GM23338 (cell line): ENCODE measurements at regions not wholly inside any gene's neighbourhood (a gene's known extent, or its start where the extent isn't known, plus 50 kb on each side); places are given as distances from the start of the nearest gene placed in this dataset.

ENCODE experiments used
- ATAC-seq: fragments of 200-7000 bp; cut with Tn5 transposase; 3 replicates; pipeline ENCODE4 v1.9.1; 2020
- DNase-seq: peaks from one replicate; pipeline ENCODE4 v3.0.0-alpha.2; 2015; ENCODE audit warnings: low spot score
- H2AFZ ChIP-seq: fragments of 200-600 bp; sonication (generic); 2 replicates; pipeline ENCODE4 v1.8.0; 2016; ENCODE audit warnings: antibody characterized with exemption, mild to moderate bottlenecking, moderate library complexity
- H3F3A ChIP-seq: fragments of 200-600 bp; sonication (generic); replicated peaks from 2 replicates; pipeline ENCODE4 v1.8.0; 2017; ENCODE audit warnings: antibody characterized with exemption, mixed run types, low read depth
- H3K27ac ChIP-seq: fragments of 200-600 bp; sonication (generic); 2 replicates; pipeline ENCODE4 v1.6.1; 2016; ENCODE audit warnings: low read depth
- H3K27me3 ChIP-seq: fragments of 200-600 bp; sonication (generic); 2 replicates; pipeline ENCODE4 v1.8.0; 2016; ENCODE audit warnings: mild to moderate bottlenecking, mixed run types, moderate library complexity; ENCODE audit not compliant: insufficient read depth
- H3K36me3 ChIP-seq: fragments of 200-600 bp; sonication (generic); 2 replicates; pipeline ENCODE4 v1.8.0; 2016; ENCODE audit warnings: mild to moderate bottlenecking; ENCODE audit not compliant: insufficient read depth
- H3K4me1 ChIP-seq: fragments of 200-600 bp; sonication (generic); 2 replicates; pipeline ENCODE4 v1.8.0; 2016; ENCODE audit warnings: mild to moderate bottlenecking, moderate library complexity; ENCODE audit not compliant: insufficient read depth
- H3K4me2 ChIP-seq: fragments of 200-600 bp; sonication (generic); 2 replicates; pipeline ENCODE4 v1.7.1; 2017; ENCODE audit warnings: mixed run types
- H3K4me3 ChIP-seq: fragments of 200-600 bp; sonication (generic); 2 replicates; pipeline ENCODE4 v1.6.1; 2016; ENCODE audit warnings: mixed run types
- H3K79me2 ChIP-seq: fragments of 200-600 bp; sonication (generic); replicated peaks from 2 replicates; pipeline ENCODE4 v1.8.0; 2017; ENCODE audit warnings: mild to moderate bottlenecking; ENCODE audit not compliant: insufficient read depth
- H3K9me2 ChIP-seq: fragments of 200-600 bp; sonication (generic); 2 replicates; pipeline ENCODE4 v1.8.0; 2017; ENCODE audit not compliant: insufficient read depth
- H4K20me1 ChIP-seq: fragments of 200-600 bp; sonication (generic); replicated peaks from 2 replicates; pipeline ENCODE4 v1.8.0; 2017; ENCODE audit warnings: mild to moderate bottlenecking; ENCODE audit not compliant: insufficient read depth
- H3K27ac Mint-ChIP-seq: 2 replicates; pipeline ENCODE4 v1.8.0; 2020; ENCODE audit warnings: inconsistent platforms, mild to moderate bottlenecking, moderate library complexity, mixed read lengths
- H3K27me3 Mint-ChIP-seq: 3 replicates; pipeline ENCODE4 v1.8.0; 2022; ENCODE audit warnings: low read depth, mild to moderate bottlenecking, moderate library complexity, mixed read lengths, inconsistent platforms; ENCODE audit not compliant: insufficient read depth, poor library complexity
- H3K36me3 Mint-ChIP-seq: 3 replicates; pipeline ENCODE4 v1.8.0; 2021; ENCODE audit warnings: low read depth, mild to moderate bottlenecking, inconsistent platforms, moderate library complexity, mixed read lengths
- H3K4me1 Mint-ChIP-seq: 3 replicates; pipeline ENCODE4 v1.8.0; 2020; ENCODE audit warnings: mild to moderate bottlenecking, inconsistent platforms, mixed read lengths
- H3K4me3 Mint-ChIP-seq: 3 replicates; pipeline ENCODE4 v1.8.0; 2021; ENCODE audit warnings: moderate library complexity, mild to moderate bottlenecking, inconsistent platforms, mixed read lengths
- H3K9me3 Mint-ChIP-seq: 3 replicates; pipeline ENCODE4 v1.8.0; 2020; ENCODE audit warnings: moderate library complexity, mild to moderate bottlenecking, inconsistent platforms, mixed read lengths
- CREB1 ChIP-seq: fragments of 250-450 bp; sonication (Bioruptor Pico); IDR thresholded peaks from 2 replicates; pipeline ENCODE4 v1.5.0; 2020; ENCODE audit warnings: low read depth, mild to moderate bottlenecking, moderate library complexity
- EZH2 ChIP-seq: fragments of 200-600 bp; sonication (generic); IDR thresholded peaks from one replicate; pipeline ENCODE4 v1.8.0; 2017; ENCODE audit warnings: antibody characterized with exemption, mild to moderate bottlenecking, low read depth; ENCODE audit not compliant: unreplicated experiment
- EZH2phosphoT487 ChIP-seq: fragments of 200-600 bp; sonication (generic); IDR thresholded peaks from one replicate; pipeline ENCODE4 v1.8.1; 2018; ENCODE audit warnings: antibody characterized with exemption; ENCODE audit not compliant: unreplicated experiment
- JUNB ChIP-seq: IDR thresholded peaks from one replicate; pipeline ENCODE4 v1.6.1; 2016; ENCODE audit warnings: antibody characterized with exemption; ENCODE audit not compliant: unreplicated experiment
- NANOG ChIP-seq: IDR thresholded peaks from 2 replicates; pipeline ENCODE4 v1.6.1; 2016; ENCODE audit warnings: antibody characterized with exemption, borderline replicate concordance
- POLR2AphosphoS5 ChIP-seq: IDR thresholded peaks from 2 replicates; pipeline ENCODE4 v1.6.1; 2016; ENCODE audit warnings: antibody characterized with exemption, low read depth
- STAT1 ChIP-seq: IDR thresholded peaks from one replicate; pipeline ENCODE4 v1.6.1; 2016; ENCODE audit warnings: antibody characterized with exemption; ENCODE audit not compliant: unreplicated experiment
- ZNF114 ChIP-seq: fragments of 250-450 bp; sonication (Bioruptor Pico); IDR thresholded peaks from 2 replicates; pipeline ENCODE4 v1.5.0; 2020; ENCODE audit warnings: mild to moderate bottlenecking, moderate library complexity
- ZNF331 ChIP-seq: fragments of 250-450 bp; sonication (Bioruptor Pico); IDR thresholded peaks from 2 replicates; pipeline ENCODE4 v1.5.0; 2020; ENCODE audit warnings: low read depth, mild to moderate bottlenecking, moderate library complexity
- TF ChIP-seq, protein P1 (sequence below), 2 experiments: fragments of 200-600 bp in 1 of 2; sonication (generic) in 1 of 2; conservative IDR thresholded peaks; 2 replicates each; pipeline versions ENCODE4 v1.5.1 to v1.6.1; 2016 to 2017; ENCODE audit warnings: antibody characterized with exemption in 2 of 2, low read depth in 2 of 2, mild to moderate bottlenecking in 2 of 2, moderate library complexity in 1 of 2
- TF ChIP-seq, protein P2 (sequence below): IDR thresholded peaks from one replicate; pipeline ENCODE4 v1.6.1; 2018; ENCODE audit warnings: antibody characterized with exemption; ENCODE audit not compliant: unreplicated experiment
- TF ChIP-seq, protein P3 (sequence below): IDR thresholded peaks from 2 replicates; pipeline ENCODE4 v1.6.1; 2016; ENCODE audit warnings: antibody characterized with exemption
- TF ChIP-seq, protein P4 (sequence below): fragments of 250-450 bp; sonication (Bioruptor Pico); IDR thresholded peaks from 2 replicates; pipeline ENCODE4 v1.5.0; 2020; ENCODE audit warnings: mild to moderate bottlenecking, moderate library complexity

DNA sequence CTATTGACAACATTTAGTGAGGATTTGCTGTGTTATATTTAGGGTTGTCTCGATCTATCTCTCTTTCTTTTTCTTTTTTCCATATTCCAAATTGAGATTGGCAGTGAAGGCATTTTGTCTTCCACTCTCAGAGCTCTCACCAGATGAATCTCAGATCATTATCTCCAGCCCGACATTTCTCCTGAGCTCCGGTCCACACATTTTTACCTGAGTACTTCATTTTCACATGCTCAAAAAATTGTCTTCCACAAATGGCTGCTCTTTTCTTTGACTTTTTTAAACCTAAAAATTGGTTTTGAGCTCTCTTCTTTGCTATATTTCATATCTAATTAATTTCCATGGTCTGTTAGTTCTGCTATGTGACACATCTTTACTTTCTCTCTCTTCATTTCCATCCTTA lies 56.9 kb upstream of the ASB17 start:
- no peaks in the 10 kb centered on the region for H3K9me2 ChIP-seq
- no peak overlapping the region for H2AFZ ChIP-seq
- Mint-ChIP-seq H3K4me1 (peaks cover 3% of the 10 kb centered on the region; the same call in 2 of the 3 replicates), H3K27ac (no peak overlapping the region), H3K27me3 (no peaks in the 10 kb centered on the region), H3K9me3 (peaks cover 4% of the 10 kb centered on the region; the same call in 2 of the 3 replicates), H3K4me3 (no peak overlapping the region), H3K36me3 (peaks cover 4% of the 10 kb centered on the region; the same call in 2 of the 3 replicates)
- H3K4me3 ChIP-seq, result no peak overlapping the region
- no peak overlapping the region for H3K4me2 ChIP-seq
- H3K27me3 ChIP-seq, result no peaks in the 10 kb centered on the region
- no peak for DNase-seq
- H3K36me3 ChIP-seq, result no peaks in the 10 kb centered on the region
- ATAC-seq, result no peak
- no peaks in the 10 kb centered on the region for H4K20me1 ChIP-seq
- no peak for TF ChIP-seq JUNB
- TF ChIP-seq, protein P1, sequence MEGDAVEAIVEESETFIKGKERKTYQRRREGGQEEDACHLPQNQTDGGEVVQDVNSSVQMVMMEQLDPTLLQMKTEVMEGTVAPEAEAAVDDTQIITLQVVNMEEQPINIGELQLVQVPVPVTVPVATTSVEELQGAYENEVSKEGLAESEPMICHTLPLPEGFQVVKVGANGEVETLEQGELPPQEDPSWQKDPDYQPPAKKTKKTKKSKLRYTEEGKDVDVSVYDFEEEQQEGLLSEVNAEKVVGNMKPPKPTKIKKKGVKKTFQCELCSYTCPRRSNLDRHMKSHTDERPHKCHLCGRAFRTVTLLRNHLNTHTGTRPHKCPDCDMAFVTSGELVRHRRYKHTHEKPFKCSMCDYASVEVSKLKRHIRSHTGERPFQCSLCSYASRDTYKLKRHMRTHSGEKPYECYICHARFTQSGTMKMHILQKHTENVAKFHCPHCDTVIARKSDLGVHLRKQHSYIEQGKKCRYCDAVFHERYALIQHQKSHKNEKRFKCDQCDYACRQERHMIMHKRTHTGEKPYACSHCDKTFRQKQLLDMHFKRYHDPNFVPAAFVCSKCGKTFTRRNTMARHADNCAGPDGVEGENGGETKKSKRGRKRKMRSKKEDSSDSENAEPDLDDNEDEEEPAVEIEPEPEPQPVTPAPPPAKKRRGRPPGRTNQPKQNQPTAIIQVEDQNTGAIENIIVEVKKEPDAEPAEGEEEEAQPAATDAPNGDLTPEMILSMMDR (conservative IDR thresholded peaks at IDR 0.05; ENCODE audit: low read depth in 2 of 2), result no peak
- TF ChIP-seq CREB1 (CRISPR knock-in tag), result no peak
- TF ChIP-seq ZNF331 (CRISPR knock-in tag), result no peak
- no peak for TF ChIP-seq EZH2phosphoT487
- no peak for TF ChIP-seq STAT1
- TF ChIP-seq, protein P2, sequence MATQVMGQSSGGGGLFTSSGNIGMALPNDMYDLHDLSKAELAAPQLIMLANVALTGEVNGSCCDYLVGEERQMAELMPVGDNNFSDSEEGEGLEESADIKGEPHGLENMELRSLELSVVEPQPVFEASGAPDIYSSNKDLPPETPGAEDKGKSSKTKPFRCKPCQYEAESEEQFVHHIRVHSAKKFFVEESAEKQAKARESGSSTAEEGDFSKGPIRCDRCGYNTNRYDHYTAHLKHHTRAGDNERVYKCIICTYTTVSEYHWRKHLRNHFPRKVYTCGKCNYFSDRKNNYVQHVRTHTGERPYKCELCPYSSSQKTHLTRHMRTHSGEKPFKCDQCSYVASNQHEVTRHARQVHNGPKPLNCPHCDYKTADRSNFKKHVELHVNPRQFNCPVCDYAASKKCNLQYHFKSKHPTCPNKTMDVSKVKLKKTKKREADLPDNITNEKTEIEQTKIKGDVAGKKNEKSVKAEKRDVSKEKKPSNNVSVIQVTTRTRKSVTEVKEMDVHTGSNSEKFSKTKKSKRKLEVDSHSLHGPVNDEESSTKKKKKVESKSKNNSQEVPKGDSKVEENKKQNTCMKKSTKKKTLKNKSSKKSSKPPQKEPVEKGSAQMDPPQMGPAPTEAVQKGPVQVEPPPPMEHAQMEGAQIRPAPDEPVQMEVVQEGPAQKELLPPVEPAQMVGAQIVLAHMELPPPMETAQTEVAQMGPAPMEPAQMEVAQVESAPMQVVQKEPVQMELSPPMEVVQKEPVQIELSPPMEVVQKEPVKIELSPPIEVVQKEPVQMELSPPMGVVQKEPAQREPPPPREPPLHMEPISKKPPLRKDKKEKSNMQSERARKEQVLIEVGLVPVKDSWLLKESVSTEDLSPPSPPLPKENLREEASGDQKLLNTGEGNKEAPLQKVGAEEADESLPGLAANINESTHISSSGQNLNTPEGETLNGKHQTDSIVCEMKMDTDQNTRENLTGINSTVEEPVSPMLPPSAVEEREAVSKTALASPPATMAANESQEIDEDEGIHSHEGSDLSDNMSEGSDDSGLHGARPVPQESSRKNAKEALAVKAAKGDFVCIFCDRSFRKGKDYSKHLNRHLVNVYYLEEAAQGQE, result no peak
- TF ChIP-seq ZNF114 (CRISPR knock-in tag), result no peak
- no peak for TF ChIP-seq NANOG
- TF ChIP-seq, protein P3, sequence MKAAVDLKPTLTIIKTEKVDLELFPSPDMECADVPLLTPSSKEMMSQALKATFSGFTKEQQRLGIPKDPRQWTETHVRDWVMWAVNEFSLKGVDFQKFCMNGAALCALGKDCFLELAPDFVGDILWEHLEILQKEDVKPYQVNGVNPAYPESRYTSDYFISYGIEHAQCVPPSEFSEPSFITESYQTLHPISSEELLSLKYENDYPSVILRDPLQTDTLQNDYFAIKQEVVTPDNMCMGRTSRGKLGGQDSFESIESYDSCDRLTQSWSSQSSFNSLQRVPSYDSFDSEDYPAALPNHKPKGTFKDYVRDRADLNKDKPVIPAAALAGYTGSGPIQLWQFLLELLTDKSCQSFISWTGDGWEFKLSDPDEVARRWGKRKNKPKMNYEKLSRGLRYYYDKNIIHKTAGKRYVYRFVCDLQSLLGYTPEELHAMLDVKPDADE, result no peak
- no peak for TF ChIP-seq POLR2AphosphoS5
- TF ChIP-seq EZH2, result no peak
- TF ChIP-seq, protein P4, sequence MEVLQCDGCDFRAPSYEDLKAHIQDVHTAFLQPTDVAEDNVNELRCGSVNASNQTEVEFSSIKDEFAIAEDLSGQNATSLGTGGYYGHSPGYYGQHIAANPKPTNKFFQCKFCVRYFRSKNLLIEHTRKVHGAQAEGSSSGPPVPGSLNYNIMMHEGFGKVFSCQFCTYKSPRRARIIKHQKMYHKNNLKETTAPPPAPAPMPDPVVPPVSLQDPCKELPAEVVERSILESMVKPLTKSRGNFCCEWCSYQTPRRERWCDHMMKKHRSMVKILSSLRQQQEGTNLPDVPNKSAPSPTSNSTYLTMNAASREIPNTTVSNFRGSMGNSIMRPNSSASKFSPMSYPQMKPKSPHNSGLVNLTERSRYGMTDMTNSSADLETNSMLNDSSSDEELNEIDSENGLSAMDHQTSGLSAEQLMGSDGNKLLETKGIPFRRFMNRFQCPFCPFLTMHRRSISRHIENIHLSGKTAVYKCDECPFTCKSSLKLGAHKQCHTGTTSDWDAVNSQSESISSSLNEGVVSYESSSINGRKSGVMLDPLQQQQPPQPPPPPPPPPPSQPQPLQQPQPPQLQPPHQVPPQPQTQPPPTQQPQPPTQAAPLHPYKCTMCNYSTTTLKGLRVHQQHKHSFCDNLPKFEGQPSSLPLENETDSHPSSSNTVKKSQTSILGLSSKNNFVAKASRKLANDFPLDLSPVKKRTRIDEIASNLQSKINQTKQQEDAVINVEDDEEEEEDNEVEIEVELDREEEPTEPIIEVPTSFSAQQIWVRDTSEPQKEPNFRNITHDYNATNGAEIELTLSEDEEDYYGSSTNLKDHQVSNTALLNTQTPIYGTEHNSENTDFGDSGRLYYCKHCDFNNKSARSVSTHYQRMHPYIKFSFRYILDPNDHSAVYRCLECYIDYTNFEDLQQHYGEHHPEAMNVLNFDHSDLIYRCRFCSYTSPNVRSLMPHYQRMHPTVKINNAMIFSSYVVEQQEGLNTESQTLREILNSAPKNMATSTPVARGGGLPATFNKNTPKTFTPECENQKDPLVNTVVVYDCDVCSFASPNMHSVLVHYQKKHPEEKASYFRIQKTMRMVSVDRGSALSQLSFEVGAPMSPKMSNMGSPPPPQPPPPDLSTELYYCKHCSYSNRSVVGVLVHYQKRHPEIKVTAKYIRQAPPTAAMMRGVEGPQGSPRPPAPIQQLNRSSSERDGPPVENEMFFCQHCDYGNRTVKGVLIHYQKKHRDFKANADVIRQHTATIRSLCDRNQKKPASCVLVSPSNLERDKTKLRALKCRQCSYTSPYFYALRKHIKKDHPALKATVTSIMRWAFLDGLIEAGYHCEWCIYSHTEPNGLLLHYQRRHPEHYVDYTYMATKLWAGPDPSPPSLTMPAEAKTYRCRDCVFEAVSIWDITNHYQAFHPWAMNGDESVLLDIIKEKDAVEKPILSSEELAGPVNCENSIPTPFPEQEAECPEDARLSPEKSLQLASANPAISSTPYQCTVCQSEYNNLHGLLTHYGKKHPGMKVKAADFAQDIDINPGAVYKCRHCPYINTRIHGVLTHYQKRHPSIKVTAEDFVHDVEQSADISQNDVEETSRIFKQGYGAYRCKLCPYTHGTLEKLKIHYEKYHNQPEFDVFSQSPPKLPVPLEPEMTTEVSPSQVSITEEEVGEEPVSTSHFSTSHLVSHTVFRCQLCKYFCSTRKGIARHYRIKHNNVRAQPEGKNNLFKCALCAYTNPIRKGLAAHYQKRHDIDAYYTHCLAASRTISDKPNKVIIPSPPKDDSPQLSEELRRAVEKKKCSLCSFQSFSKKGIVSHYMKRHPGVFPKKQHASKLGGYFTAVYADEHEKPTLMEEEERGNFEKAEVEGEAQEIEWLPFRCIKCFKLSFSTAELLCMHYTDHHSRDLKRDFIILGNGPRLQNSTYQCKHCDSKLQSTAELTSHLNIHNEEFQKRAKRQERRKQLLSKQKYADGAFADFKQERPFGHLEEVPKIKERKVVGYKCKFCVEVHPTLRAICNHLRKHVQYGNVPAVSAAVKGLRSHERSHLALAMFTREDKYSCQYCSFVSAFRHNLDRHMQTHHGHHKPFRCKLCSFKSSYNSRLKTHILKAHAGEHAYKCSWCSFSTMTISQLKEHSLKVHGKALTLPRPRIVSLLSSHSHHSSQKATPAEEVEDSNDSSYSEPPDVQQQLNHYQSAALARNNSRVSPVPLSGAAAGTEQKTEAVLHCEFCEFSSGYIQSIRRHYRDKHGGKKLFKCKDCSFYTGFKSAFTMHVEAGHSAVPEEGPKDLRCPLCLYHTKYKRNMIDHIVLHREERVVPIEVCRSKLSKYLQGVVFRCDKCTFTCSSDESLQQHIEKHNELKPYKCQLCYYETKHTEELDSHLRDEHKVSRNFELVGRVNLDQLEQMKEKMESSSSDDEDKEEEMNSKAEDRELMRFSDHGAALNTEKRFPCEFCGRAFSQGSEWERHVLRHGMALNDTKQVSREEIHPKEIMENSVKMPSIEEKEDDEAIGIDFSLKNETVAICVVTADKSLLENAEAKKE (CRISPR knock-in tag), result no peak
- no peak overlapping the region for H3K27ac ChIP-seq
- no peaks in the 10 kb centered on the region for H3K4me1 ChIP-seq
- H3K79me2 ChIP-seq, result no peaks in the 10 kb centered on the region
- H3F3A ChIP-seq, result no peaks in the 10 kb centered on the region
